ENCODE measurements at regions not wholly inside any gene's neighbourhood (a gene's known extent, or its start where the extent isn't known, plus 50 kb on each side); places are given as distances from the start of the nearest gene placed in this dataset.
"Not testable (repeated sequence)": the region's sequence is repeated elsewhere in the genome, so short reads cannot be mapped to it uniquely, and the experiment has no call there.

DNA sequence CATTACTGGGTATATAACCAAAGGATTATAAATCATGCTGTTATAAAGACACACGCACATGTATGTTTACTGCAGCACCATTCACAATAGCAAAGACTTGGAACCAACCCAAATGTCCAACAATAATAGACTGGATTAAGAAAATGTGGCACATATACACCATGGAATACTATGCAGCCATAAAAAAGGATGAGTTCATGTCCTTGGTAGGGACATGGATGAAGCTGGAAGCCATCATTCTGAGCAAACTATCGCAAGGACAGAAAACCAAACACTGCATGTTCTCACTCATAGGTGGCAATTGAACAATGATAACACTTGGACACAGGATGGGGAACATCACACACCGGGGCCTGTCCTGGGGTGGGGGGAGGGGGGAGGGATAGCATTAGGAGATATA is 92.6 kb upstream of the SLC1A4 start:
- TF ChIP-seq, protein P1, sequence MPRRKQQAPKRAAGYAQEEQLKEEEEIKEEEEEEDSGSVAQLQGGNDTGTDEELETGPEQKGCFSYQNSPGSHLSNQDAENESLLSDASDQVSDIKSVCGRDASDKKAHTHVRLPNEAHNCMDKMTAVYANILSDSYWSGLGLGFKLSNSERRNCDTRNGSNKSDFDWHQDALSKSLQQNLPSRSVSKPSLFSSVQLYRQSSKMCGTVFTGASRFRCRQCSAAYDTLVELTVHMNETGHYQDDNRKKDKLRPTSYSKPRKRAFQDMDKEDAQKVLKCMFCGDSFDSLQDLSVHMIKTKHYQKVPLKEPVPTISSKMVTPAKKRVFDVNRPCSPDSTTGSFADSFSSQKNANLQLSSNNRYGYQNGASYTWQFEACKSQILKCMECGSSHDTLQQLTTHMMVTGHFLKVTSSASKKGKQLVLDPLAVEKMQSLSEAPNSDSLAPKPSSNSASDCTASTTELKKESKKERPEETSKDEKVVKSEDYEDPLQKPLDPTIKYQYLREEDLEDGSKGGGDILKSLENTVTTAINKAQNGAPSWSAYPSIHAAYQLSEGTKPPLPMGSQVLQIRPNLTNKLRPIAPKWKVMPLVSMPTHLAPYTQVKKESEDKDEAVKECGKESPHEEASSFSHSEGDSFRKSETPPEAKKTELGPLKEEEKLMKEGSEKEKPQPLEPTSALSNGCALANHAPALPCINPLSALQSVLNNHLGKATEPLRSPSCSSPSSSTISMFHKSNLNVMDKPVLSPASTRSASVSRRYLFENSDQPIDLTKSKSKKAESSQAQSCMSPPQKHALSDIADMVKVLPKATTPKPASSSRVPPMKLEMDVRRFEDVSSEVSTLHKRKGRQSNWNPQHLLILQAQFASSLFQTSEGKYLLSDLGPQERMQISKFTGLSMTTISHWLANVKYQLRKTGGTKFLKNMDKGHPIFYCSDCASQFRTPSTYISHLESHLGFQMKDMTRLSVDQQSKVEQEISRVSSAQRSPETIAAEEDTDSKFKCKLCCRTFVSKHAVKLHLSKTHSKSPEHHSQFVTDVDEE (CRISPR knock-in tag; IDR thresholded peaks at IDR 0.05): not testable (repeated sequence)
- not testable (repeated sequence) for TF ChIP-seq RARB (CRISPR knock-in tag; IDR thresholded peaks at IDR 0.05); ZFP3 (CRISPR knock-in tag; IDR thresholded peaks at IDR 0.05); ARNTL (CRISPR knock-in tag; IDR thresholded peaks at IDR 0.05; ENCODE audit: borderline replicate concordance, low read depth); ZFP30 (CRISPR knock-in tag; IDR thresholded peaks at IDR 0.05); PATZ1 (CRISPR knock-in tag; IDR thresholded peaks at IDR 0.05; ENCODE audit: borderline replicate concordance); GLIS3 (CRISPR knock-in tag; IDR thresholded peaks at IDR 0.05); ZNF8 (CRISPR knock-in tag; IDR thresholded peaks at IDR 0.05); OSR1 (CRISPR knock-in tag; IDR thresholded peaks at IDR 0.05); TCF4 (CRISPR knock-in tag; IDR thresholded peaks at IDR 0.05; ENCODE audit: borderline replicate concordance); TOX (CRISPR knock-in tag; IDR thresholded peaks at IDR 0.05; ENCODE audit: borderline replicate concordance); CSRNP3 (CRISPR knock-in tag; IDR thresholded peaks at IDR 0.05)
- TF ChIP-seq, protein P2, sequence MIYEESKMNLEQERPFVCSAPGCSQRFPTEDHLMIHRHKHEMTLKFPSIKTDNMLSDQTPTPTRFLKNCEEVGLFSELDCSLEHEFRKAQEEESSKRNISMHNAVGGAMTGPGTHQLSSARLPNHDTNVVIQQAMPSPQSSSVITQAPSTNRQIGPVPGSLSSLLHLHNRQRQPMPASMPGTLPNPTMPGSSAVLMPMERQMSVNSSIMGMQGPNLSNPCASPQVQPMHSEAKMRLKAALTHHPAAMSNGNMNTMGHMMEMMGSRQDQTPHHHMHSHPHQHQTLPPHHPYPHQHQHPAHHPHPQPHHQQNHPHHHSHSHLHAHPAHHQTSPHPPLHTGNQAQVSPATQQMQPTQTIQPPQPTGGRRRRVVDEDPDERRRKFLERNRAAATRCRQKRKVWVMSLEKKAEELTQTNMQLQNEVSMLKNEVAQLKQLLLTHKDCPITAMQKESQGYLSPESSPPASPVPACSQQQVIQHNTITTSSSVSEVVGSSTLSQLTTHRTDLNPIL (CRISPR knock-in tag; IDR thresholded peaks at IDR 0.05; ENCODE audit: low read depth): not testable (repeated sequence)

Measured in SK-N-SH treated with all-trans-retinoic acid at 6 μM for 48 hours (cell line).